ENCODE measurements at regions not wholly inside any gene's neighbourhood (a gene's known extent, or its start where the extent isn't known, plus 50 kb on each side); places are given as distances from the start of the nearest gene placed in this dataset.

DNA sequence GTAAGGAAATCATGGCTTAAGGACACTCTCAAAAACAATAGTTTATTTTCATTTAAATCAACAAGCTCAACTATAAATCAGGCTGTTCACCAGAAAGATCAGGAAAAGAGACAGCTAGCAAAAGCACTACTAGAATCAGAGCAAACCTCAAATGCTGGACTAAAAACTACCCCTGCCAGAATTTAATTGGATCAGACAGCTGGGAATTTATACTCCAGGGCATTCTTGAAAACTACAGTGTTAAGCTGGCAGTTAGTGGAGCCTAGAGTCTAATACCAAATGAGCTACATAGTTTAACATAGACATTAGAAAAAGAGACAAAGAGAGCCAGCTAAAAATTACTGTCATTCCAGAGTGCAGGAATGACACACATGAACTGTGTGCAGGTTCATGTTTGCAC is 1016.4 kb upstream of the CRIM1 start:
- ATAC-seq = no peak
- Histone ChIP-seq H3K4me3 (no peak overlapping the region), H3K27me3 (no peaks in the 10 kb centered on the region), H3K4me1 (no peaks in the 10 kb centered on the region), H3K36me3 (no peaks in the 10 kb centered on the region), H3K27ac (no peak overlapping the region), H3K9me3 (peaks cover 0 to 16% (median 0%) of the 10 kb centered on the region in 11 donors)
- DNase-seq = no peak
- intact Hi-C loops (cut with DNase I) = no loop called here
- TF ChIP-seq, protein P1, sequence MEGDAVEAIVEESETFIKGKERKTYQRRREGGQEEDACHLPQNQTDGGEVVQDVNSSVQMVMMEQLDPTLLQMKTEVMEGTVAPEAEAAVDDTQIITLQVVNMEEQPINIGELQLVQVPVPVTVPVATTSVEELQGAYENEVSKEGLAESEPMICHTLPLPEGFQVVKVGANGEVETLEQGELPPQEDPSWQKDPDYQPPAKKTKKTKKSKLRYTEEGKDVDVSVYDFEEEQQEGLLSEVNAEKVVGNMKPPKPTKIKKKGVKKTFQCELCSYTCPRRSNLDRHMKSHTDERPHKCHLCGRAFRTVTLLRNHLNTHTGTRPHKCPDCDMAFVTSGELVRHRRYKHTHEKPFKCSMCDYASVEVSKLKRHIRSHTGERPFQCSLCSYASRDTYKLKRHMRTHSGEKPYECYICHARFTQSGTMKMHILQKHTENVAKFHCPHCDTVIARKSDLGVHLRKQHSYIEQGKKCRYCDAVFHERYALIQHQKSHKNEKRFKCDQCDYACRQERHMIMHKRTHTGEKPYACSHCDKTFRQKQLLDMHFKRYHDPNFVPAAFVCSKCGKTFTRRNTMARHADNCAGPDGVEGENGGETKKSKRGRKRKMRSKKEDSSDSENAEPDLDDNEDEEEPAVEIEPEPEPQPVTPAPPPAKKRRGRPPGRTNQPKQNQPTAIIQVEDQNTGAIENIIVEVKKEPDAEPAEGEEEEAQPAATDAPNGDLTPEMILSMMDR (IDR thresholded peaks at IDR 0.05) = no peak

DNA sequence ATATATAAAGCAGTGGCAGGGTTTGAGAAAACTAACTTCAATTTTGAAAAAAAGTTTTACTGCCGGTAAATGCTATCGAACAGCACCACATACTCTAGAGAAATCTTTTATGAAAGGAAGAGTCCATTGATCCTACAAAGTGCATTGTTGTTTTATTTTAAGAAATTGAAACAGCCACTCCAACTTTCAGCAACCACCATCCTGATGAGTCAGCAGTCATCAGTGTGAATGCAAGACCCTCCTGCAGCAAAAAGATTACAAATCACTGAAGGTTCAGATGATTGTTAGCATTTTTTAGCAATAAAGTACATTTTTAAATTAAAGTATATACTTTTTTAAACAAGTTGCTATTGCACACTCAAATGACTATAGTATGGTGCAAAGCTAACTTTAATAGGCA is 1017.7 kb upstream of the CRIM1 start:
- no peak for DNase-seq
- Histone ChIP-seq H3K27me3 (no peaks in the 10 kb centered on the region), H3K4me1 (no peaks in the 10 kb centered on the region), H3K9me3 (peaks cover 0 to 12% (median 0%) of the 10 kb centered on the region in 11 donors), H3K4me3 (no peak overlapping the region), H3K27ac (no peak overlapping the region), H3K36me3 (no peaks in the 10 kb centered on the region)
- intact Hi-C loops (cut with DNase I) = no loop called here
- 93 to 97% methylated on average over 2 of the region's 2 CpGs for WGBS, 2 donors
- TF ChIP-seq, protein P1 (IDR thresholded peaks at IDR 0.05) = no peak
- no peak for ATAC-seq

DNA sequence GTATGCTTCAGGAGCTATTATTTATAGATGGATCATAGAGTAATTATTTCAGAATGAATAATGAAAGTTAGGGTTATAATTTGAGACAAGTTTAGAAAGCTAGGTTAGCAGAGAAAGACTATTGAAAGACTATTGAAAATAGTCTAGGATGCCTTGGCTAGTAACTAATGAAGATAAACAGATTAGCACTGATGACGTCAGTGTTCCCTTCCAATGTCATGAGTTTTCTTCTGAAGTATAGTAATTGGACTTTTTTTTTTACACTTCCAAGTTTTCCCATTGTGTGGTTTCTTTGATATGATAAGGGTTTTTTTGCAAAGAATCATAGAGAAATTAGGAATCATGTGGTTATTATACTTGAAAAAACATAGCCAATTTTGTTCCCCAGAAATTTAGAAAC is 1041.5 kb upstream of the CRIM1 start:
- no peaks in the 10 kb centered on the region for H3K4me1 ChIP-seq

DNA sequence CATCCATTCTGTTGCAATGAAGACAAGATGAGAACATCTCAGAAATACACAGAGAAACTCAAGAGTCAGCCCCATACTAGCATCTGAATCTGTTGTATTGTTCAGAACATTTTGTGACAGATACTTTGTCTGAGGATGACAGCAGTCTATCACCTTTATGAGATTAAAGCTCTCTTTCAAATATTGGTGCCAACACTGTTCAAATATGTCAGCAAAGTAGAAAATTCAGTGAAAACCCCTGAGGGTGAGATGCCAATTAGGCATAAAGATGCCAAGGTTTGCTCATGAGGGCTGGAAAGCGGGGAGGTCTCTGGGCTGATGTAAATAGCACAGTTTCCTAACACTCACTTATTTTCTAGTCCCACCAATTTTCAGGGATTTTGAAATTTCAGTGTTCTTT is 1054.2 kb upstream of the CRIM1 start:
- intact Hi-C loops (cut with DNase I) = no loop called here
- no peaks in the 10 kb centered on the region for H3K4me1 ChIP-seq
- H3K27ac ChIP-seq = no peak overlapping the region
- H3K36me3 ChIP-seq = no peaks in the 10 kb centered on the region
- ATAC-seq (no peak), DNase-seq (no peak)
- TF ChIP-seq, protein P1 (IDR thresholded peaks at IDR 0.05) = no peak
- no peak overlapping the region for H3K4me3 ChIP-seq
- WGBS, 2 donors = 89 to 97% methylated on average over 1 of the region's 1 CpG
- no peaks in the 10 kb centered on the region for H3K27me3 ChIP-seq
- no peaks in the 10 kb centered on the region for H3K9me3 ChIP-seq

More for the DNA sequence above, 1041.5 kb upstream of the CRIM1 start:
- no peaks in the 10 kb centered on the region for H3K27me3 ChIP-seq
- ATAC-seq (no peak), DNase-seq (no peak)
- WGBS, 2 donors = 45 to 47% methylated on average over 1 of the region's 1 CpG
- H3K36me3 ChIP-seq = no peaks in the 10 kb centered on the region
- no peaks in the 10 kb centered on the region for H3K9me3 ChIP-seq
- TF ChIP-seq, protein P1 (IDR thresholded peaks at IDR 0.05) = no peak
- H3K4me3 ChIP-seq = no peak overlapping the region
- intact Hi-C loops (cut with DNase I) = no loop called here
- H3K27ac ChIP-seq = no peak overlapping the region

Measured in heart right ventricle (tissue), 16 donors.